ENCODE measurements at regions not wholly inside any gene's neighbourhood (a gene's known extent, or its start where the extent isn't known, plus 50 kb on each side); places are given as distances from the start of the nearest gene placed in this dataset.

DNA sequence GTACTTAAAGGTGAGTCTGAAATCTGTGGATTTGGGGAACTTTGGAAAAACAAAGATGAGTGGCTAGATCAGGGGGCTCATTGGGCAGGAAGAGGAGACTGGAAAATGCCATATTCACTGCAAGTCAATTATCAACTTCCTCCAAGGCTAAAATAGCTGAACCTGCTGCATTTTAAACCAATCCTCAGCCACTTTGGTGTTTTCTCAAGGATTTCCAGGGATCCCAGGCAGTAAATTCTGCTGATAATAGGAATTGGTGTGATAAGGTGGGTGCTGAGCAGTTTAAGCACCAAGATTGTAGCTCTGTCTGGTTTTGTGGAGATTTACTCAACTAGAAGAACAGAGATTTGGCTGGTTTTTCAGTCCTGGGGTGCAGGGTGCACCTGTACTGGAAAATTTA, 153.9 kb upstream of the CAMK1G start:
- Histone ChIP-seq H3K9me3 (ENCODE audit: low read length) (no peaks in the 10 kb centered on the region), H3K4me2 (ENCODE audit: low read length) (no peak overlapping the region), H3K9me2 (ENCODE audit: insufficient read depth, low read length) (no peaks in the 10 kb centered on the region), H3K27ac (ENCODE audit: low read depth, low read length, poor library complexity, severe bottlenecking) (no peak overlapping the region), H2AFZ (ENCODE audit: low read length) (no peak overlapping the region), H4K20me1 (ENCODE audit: insufficient read depth, low read length) (no peaks in the 10 kb centered on the region), H3K4me1 (ENCODE audit: insufficient read depth, low read length, poor library complexity, severe bottlenecking) (no peaks in the 10 kb centered on the region), H3K36me3 (ENCODE audit: insufficient read depth, low read length) (no peaks in the 10 kb centered on the region), H3K79me2 (ENCODE audit: insufficient read depth, low read depth, low read length) (no peaks in the 10 kb centered on the region), H3K4me3 (ENCODE audit: low read depth, low read length, poor library complexity, severe bottlenecking) (no peak overlapping the region)
- no peak for DNase-seq (ENCODE audit: low spot score)
- ChIA-PET CTCF (ENCODE audit: unreplicated experiment) (no interaction called here), POLR2A (no interaction called here)
- no TSS peak for BruUV-seq (replicated peaks)
- TF ChIP-seq EZH2phosphoT487 (IDR thresholded peaks at IDR 0.05; ENCODE audit: borderline replicate concordance, low read depth, low read length) (no peak), CTCF (conservative IDR thresholded peaks at IDR 0.05; ENCODE audit: low read length) (no peak)
- intact Hi-C loops (cut with micrococcal nuclease; ENCODE audit: unreplicated experiment): no loop called here

GRCh38 chr1:209430107-209430506, 153.4 kb upstream of the CAMK1G start:
- H3K4me3 ChIP-seq (ENCODE audit: low read depth, low read length, poor library complexity, severe bottlenecking): no peak overlapping the region
- H2AFZ ChIP-seq (ENCODE audit: low read length): no peak overlapping the region
- H3K4me1 ChIP-seq (ENCODE audit: insufficient read depth, low read length, poor library complexity, severe bottlenecking): no peaks in the 10 kb centered on the region
- ChIA-PET CTCF (ENCODE audit: unreplicated experiment) (no interaction called here), POLR2A (no interaction called here)
- no peaks in the 10 kb centered on the region for H3K79me2 ChIP-seq (ENCODE audit: insufficient read depth, low read depth, low read length)
- TF ChIP-seq EZH2phosphoT487 (IDR thresholded peaks at IDR 0.05; ENCODE audit: borderline replicate concordance, low read depth, low read length): no peak
- TF ChIP-seq CTCF (conservative IDR thresholded peaks at IDR 0.05; ENCODE audit: low read length): no peak
- BruUV-seq (replicated peaks): no TSS peak
- intact Hi-C loops (cut with micrococcal nuclease; ENCODE audit: unreplicated experiment): no loop called here
- no peaks in the 10 kb centered on the region for H3K9me3 ChIP-seq (ENCODE audit: low read length)
- no peaks in the 10 kb centered on the region for H3K36me3 ChIP-seq (ENCODE audit: insufficient read depth, low read length)
- H3K9me2 ChIP-seq (ENCODE audit: insufficient read depth, low read length): no peaks in the 10 kb centered on the region
- H4K20me1 ChIP-seq (ENCODE audit: insufficient read depth, low read length): no peaks in the 10 kb centered on the region
- DNase-seq (ENCODE audit: low spot score): no peak
- no peak overlapping the region for H3K27ac ChIP-seq (ENCODE audit: low read depth, low read length, poor library complexity, severe bottlenecking)
- no peak overlapping the region for H3K4me2 ChIP-seq (ENCODE audit: low read length)

DNA sequence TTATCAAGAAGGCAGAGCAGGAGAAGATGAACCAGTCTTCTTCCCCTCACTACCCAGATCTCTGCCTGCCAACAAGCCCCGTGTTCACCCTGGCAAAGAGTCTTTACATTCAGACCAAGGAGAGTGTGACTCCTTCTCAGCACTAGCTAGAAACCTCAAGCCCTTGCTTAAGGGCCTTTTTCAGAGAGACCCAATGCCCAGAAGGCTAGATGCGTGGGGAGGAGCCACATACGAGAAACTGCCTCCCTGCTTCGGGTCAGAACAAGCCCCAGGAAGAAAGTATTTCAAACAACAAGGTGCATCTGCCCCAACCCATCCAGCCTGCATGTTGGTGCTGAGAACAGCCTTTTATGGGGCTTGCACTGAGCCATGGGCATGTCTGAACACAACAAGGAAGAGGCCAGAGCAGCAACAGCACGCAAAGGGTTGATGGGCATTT, 152.7 kb upstream of the CAMK1G start:
- ChIA-PET CTCF (ENCODE audit: unreplicated experiment) (no interaction called here), POLR2A (no interaction called here)
- Histone ChIP-seq H3K4me2 (ENCODE audit: low read length) (no peak overlapping the region), H3K36me3 (ENCODE audit: insufficient read depth, low read length) (no peaks in the 10 kb centered on the region), H3K4me3 (ENCODE audit: low read depth, low read length, poor library complexity, severe bottlenecking) (no peak overlapping the region), H4K20me1 (ENCODE audit: insufficient read depth, low read length) (no peaks in the 10 kb centered on the region), H2AFZ (ENCODE audit: low read length) (no peak overlapping the region), H3K79me2 (ENCODE audit: insufficient read depth, low read depth, low read length) (no peaks in the 10 kb centered on the region), H3K9me2 (ENCODE audit: insufficient read depth, low read length) (no peaks in the 10 kb centered on the region), H3K9me3 (ENCODE audit: low read length) (no peaks in the 10 kb centered on the region), H3K27ac (ENCODE audit: low read depth, low read length, poor library complexity, severe bottlenecking) (no peak overlapping the region), H3K4me1 (ENCODE audit: insufficient read depth, low read length, poor library complexity, severe bottlenecking) (no peaks in the 10 kb centered on the region)
- no peak for TF ChIP-seq CTCF (conservative IDR thresholded peaks at IDR 0.05; ENCODE audit: low read length)
- no peak for TF ChIP-seq EZH2phosphoT487 (IDR thresholded peaks at IDR 0.05; ENCODE audit: borderline replicate concordance, low read depth, low read length)
- DNase-seq (ENCODE audit: low spot score): no peak
- intact Hi-C loops (cut with micrococcal nuclease; ENCODE audit: unreplicated experiment): no loop called here
- no TSS peak for BruUV-seq (replicated peaks)
